HG03135 (cell line): ENCODE measurements at regions not wholly inside any gene's neighbourhood (a gene's known extent, or its start where the extent isn't known, plus 50 kb on each side); places are given as distances from the start of the nearest gene placed in this dataset.
"Not testable (repeated sequence)": the region's sequence is repeated elsewhere in the genome, so short reads cannot be mapped to it uniquely, and the experiment has no call there.

ENCODE experiments used
- ATAC-seq: cut with Tn5 transposase; IDR thresholded peaks from one replicate; pipeline ENCODE4 v1.9.1; 2021; ENCODE audit warnings: mild to moderate bottlenecking, moderate library complexity; ENCODE audit not compliant: unreplicated experiment

DNA sequence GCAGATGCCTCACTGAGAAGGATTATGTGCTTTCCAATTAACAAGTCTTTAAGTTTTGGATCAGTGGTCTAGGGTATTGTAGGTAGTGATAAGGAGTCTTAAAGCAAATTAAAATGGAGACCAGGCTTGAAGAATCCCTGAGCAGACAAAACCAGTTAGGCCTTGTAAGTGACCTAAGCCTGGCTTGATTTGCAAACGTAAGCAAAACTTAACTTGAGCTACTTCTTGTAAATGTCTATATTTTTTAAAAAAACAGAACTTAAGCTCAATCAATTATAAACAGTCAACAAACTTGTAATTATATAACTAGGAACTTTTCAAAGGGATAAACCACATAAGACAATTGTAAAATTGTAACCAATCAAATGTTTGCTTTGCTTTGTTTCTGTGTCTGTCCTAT, 72.7 kb upstream of the NALF2 start:
- no peak for ATAC-seq

- ATAC-seq: no peak
Observed at GRCh38 chrX:69430785-69431184, 73.3 kb upstream of the NALF2 start.

DNA sequence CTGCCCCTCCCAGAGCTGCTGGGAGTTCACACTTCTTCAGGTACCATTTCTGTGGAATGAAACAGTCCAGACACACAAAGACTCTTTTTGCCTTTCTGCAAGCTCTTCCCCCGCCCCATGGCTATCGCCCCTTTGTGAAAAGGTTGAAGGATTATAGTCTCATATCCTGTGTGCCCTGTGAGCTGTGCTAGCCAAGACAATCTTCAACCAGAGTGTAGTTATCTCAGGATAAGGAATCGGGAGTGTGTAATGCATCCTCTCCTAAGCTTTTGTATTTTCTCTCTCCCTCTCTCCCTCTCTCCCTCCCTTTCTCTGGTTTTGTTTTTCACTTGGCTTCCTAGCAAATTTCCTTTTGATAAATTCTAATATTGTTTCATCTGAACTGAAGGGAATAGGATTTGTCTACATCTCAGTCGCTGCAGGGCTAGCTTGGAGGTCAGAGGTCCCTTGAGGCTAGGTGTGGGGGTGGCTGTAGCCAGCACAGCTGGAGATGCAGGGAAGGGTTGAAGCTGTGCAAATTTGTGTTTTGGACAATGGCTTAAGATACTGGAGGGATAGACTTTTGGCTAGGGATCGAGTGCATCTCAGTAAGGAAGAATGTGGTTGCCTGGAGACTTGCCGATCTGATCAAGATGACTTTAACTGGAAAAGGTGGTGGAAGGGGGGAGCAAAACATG, 74.6 kb upstream of the NALF2 start:
- ATAC-seq: no peak

- no peak for ATAC-seq
Observed at GRCh38 chrX:69428216-69428615, 75.9 kb upstream of the NALF2 start.

- no peak for ATAC-seq
Observed at GRCh38 chrX:69424910-69425309, 79.2 kb upstream of the NALF2 start.

GRCh38 chrX:69424161-69424560, 80.0 kb upstream of the NALF2 start:
- no peak for ATAC-seq

- ATAC-seq: not testable (repeated sequence)
Observed at GRCh38 chrX:69422208-69422607, 81.9 kb upstream of the NALF2 start.

DNA sequence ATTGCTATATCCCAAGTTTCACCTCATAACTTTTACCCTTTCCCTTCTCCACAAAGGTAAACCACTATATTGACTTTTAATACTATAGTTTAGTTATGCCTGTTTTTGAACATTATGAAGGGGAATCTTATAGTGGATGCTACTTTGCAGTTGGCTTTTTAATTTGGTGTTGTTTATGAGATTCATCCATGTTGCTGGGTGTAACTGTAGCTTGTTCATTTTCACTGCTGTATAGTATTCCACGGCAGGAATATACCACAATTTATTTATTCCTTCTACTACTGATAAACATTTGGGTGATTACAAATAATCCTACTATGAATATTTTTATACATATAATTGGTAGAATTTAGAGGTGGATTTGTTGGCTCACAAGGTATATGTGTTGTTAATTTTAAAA, 88.4 kb upstream of the NALF2 start:
- no peak for ATAC-seq

GRCh38 chrX:69412661-69413060, 91.5 kb upstream of the NALF2 start:
- ATAC-seq: no peak

DNA sequence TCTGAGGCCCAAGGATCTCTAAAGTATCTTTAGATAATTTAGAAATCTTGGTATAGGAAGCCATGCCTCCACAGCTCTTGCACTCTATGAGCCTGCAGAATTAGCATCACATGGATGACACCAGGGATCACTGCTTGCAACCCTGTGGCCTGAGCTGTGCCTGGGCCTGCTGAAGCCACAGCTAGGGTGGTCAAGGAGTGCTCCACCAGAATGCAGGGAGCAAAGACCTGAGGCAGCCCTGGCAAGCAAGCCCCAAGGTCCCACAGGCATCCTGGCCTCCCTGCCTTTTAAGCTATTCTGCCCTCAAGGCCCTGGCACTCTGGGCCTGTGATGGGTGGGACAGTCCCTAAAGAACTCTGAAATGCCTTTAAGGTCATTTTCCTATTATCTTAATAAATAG, 105.2 kb upstream of the NALF2 start:
- ATAC-seq: no peak

GRCh38 chrX:69396916-69397315, 107.2 kb upstream of the NALF2 start:
- ATAC-seq: no peak

- ATAC-seq: no peak
Observed at GRCh38 chrX:69395306-69395705, 108.8 kb upstream of the NALF2 start.

GRCh38 chrX:69389101-69389501, 115.0 kb upstream of the NALF2 start:
- ATAC-seq: no peak

DNA sequence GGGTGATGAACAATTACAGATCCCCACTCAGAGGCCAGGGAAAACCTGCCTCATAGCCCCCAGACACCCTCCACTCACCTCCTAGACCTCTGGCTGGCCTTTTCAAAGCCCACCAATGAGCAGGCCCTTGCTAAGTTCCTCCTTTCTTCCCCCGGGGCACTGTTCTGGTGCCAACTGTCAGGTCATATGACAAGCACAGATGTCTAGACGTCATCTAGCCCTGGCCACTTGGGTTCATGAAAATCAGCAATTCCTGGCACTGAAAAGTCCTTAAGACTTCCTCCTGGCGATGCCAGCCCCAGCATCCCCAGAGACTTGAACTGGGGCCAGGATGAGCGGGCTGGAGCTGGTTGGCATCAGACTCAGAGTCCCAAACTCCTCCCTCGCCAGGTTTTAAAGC, 115.6 kb upstream of the NALF2 start:
- ATAC-seq: no peak

GRCh38 chrX:69387567-69388487, 116.3 kb upstream of the NALF2 start:
- ATAC-seq: no peak

DNA sequence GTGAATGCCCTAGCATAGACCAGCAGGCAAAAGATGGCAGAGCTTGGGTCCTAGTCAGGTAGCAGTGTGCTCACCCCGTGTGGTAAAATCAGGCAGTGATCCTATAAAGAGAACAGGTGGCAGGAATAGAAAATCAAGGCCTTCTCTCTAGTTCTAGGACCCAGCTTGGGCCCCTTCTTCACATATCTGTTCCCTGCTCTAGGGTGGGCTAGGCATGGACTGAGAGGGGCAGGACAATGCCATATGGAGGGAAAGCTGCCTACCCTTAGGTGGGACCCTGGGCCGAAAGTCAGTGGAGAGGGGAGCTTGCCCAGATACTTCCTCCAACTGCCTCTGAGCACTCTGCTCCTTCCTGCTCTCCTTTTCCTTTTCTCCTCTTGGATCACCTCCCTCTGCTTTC, 117.4 kb upstream of the NALF2 start:
- ATAC-seq: no peak

GRCh38 chrX:69379412-69379811, 124.7 kb upstream of the NALF2 start:
- ATAC-seq: no peak

DNA sequence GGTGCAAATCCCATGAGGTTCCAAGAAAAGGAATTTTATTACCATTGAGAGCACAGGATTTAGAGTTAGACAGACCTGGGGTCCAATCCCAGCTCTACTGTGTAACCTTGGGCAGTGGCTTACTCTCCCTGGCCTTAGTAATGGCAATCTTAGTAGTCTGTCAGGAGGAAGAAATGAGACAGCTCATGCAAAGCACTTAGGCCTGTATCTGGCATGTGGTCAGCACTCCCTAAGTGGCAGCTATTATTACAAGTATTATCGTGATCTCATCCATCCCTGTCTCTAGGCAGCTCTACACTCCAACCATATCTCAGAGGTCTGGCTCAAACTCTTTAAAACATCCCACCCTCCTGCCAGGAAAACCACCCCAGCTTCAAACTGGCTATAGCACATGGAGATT, 129.6 kb upstream of the NALF2 start:
- ATAC-seq: no peak

GRCh38 chrX:69372435-69372834, 131.7 kb upstream of the NALF2 start:
- no peak for ATAC-seq

DNA sequence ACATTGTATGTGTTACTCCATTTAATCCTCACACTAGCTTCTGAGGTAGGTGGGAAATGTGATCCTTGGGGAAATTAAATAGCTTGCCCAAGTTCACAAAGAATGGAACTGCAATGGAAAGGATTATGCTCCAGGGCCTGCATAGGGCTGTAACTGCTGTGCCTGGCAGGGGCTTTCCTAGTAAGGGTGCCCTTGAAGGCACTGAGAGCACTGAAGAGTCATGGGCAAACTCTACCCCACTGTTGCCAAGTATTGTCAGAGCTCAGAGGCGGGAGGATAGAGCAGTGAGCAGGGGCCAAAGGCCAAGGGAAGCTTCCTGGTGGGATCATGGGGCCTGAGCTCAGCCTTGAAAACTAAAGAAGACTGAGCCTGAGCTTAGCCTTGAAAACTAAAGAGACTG, 133.0 kb upstream of the NALF2 start:
- no peak for ATAC-seq

- no peak for ATAC-seq
Observed at GRCh38 chrX:69369999-69370398, 134.1 kb upstream of the NALF2 start.

DNA sequence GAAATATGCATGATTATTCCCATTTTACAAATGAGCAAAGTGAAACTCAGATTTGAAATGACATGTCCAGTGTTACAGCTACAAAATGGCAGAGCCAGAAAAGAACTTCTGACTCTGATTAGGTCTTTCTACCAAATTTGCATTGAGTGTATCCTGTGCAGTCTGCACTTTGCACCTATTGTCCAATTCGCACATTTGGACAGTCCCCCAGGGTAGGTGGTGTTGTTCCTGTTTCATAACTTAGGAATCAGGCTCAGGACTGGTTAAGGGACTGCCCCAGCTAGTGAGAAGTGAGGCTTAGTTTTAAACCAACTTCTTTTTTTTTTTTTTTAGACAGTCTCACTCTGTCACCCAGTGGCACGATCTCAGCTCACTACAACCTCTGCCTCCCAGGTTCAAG, 137.9 kb upstream of the NALF2 start:
- no peak for ATAC-seq
